AG10803 (cell line): ENCODE measurements at regions not wholly inside any gene's neighbourhood (a gene's known extent, or its start where the extent isn't known, plus 50 kb on each side); places are given as distances from the start of the nearest gene placed in this dataset.

Experiments used
- DNase-seq: peaks from one replicate; pipeline ENCODE4 v3.0.0; 2010; ENCODE audit warnings: low read depth
- H3K4me3 ChIP-seq: 2 replicates; pipeline ENCODE4 v1.5.1; 2011; ENCODE audit warnings: mild to moderate bottlenecking, low read length, control low read depth
- TF ChIP-seq, protein P1 (sequence below): conservative IDR thresholded peaks from 2 replicates; pipeline ENCODE4 v1.5.1; 2011; ENCODE audit warnings: mild to moderate bottlenecking, low read length, control low read depth, inconsistent platforms

DNA sequence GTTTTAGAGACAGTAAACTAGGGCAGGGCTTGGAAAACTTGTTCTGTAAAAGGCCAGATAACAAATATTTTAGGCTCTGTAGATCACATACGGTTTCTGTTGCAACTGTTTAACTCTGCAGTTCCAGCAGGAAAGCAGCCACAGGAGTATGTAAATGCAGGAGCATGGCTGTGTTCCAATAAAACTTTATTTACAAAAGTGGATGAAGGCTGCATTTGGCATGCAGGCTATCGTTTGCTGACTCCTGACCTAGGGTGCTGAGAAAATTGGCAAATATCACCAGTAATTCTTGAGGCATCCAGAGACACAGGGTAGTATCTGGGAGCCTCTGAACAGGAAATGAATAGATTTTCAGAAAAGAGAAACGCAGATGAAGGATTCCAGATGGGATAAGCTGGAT is 274.0 kb downstream of the MAF start:
- TF ChIP-seq, protein P1, sequence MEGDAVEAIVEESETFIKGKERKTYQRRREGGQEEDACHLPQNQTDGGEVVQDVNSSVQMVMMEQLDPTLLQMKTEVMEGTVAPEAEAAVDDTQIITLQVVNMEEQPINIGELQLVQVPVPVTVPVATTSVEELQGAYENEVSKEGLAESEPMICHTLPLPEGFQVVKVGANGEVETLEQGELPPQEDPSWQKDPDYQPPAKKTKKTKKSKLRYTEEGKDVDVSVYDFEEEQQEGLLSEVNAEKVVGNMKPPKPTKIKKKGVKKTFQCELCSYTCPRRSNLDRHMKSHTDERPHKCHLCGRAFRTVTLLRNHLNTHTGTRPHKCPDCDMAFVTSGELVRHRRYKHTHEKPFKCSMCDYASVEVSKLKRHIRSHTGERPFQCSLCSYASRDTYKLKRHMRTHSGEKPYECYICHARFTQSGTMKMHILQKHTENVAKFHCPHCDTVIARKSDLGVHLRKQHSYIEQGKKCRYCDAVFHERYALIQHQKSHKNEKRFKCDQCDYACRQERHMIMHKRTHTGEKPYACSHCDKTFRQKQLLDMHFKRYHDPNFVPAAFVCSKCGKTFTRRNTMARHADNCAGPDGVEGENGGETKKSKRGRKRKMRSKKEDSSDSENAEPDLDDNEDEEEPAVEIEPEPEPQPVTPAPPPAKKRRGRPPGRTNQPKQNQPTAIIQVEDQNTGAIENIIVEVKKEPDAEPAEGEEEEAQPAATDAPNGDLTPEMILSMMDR, result no peak
- no peak for DNase-seq
- no peak overlapping the region for H3K4me3 ChIP-seq

DNA sequence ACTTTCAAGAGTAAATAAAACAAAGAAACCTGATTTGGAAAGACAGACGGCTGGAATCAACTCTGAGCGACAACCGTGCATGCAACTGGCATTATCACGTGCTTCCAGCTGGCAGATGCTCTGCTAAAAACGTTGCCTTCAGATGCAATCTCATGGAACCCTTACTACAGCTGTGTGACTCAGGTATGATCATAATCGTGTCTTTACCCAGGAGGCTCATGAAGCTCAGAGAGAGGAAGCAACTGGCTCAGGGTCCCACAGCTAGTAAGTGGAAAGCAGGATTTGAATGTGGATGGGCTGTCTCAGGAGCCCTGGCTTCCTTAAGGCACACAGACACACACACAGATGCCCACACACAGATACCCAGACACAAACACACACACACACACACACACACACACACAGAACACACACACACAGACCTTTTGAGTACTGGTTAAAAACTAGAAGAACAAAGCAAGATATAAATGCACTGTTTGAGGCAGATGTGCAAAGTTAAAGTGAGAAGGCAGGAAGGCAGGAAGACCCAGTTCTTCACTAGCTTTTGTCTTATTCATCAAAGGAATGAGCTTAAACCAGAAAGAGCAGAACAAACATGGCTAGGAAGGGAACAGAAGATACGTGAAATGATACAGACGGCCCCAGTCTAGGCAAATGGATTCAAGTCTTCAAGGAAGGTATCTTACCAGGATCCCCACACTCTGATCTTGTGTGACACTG is 275.2 kb downstream of the MAF start:
- no peak overlapping the region for H3K4me3 ChIP-seq
- DNase-seq, result no peak
- TF ChIP-seq, protein P1, result no peak

DNA sequence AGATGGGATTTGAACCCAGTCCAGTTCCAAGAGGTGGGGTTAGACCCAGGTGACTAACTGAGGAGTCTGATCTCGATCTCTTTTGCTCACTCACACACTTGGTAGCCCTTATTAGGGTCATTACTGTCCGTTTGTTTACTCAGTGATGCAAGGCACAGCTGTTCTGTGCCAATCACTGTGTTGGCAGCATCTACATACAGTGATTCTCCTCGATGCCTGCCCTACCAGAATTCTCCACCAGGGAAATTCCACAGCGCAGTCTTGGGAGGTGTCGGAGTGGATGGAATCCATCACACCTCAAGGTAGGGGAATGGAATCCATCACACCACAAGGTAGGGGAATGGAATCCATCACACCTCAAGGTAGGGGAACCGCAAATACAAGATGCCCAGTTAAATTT is 279.6 kb downstream of the MAF start:
- DNase-seq, result no peak
- H3K4me3 ChIP-seq, result no peak overlapping the region
- TF ChIP-seq, protein P1, result no peak

DNA sequence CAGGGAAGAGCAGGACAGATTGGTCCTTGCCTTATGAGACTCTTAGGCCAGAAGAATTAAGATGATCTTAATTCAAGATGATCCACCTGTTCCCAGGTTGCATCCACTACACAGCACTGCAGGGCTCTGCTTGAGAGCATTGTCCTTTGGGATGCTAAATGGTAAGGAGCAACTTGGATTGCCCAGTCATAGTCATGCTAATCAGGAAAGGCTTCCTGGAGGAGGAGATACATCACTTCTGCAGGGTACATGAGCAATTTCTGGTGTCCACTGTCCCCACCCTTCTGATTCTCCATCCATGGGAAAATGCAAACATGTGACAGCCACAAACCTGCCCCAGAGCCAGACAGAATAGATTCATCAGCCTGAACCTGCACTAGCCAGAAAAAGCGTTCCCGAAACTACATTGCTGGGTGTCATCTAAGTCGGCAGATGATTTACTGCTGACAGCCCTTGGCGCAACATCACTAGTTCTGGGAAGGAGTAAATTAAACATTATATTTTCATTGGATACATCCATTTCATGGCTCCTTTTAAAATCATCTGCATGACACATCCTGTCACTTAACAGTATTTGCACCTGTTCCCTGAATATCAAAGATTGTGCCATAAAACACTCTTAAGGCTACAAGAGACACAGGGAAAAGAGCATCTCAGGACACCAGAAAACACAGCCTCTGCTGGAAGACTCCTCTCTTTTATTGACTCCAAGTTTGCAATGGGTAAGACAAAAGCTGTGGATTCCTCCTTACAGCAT is 282.2 kb downstream of the MAF start:
- TF ChIP-seq, protein P1, result no peak
- no peak for DNase-seq
- H3K4me3 ChIP-seq, result no peak overlapping the region

DNA sequence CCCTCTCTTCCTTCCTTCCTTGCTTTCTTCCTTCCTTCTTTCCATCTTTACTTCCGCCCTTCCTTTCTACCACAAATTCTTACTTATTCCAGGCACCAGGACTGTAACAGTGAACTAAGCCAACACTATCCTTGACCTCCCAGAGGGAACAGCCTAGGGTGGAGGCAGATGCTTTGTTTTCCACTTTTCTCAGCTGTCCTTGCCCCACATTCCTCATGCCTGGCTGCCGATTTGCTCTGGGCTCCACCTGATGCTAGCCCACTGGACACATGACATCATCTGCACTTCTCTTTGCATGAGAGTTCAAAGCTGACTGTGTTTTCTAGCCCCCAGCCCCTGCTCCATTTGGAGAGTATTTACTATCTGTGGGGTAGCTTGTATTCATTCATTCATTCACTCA is 283.0 kb downstream of the MAF start:
- no peak overlapping the region for H3K4me3 ChIP-seq
- no peak for DNase-seq
- TF ChIP-seq, protein P1, result no peak

DNA sequence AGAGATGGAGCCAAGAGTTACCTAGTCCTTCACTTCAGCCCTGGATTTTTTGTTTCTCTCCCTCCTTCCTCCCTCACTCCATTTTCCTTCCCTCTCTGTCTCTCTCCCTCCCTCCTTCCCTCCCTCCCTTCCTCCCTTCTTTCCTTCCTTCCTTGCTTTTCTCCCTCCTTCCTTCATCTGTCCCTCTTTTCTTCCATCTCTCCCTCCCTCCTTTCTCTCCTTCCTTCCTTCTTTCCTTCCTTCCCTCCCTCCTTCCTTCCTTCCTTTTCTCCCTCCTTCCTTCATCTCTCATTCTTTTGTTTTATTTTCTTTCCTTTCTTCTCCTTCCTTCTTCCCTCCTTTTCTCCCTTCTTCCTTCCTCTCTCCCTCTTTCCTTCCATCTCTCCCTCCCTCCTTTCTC is 283.5 kb downstream of the MAF start:
- no peak for DNase-seq
- TF ChIP-seq, protein P1, result no peak
- H3K4me3 ChIP-seq, result no peak overlapping the region

DNA sequence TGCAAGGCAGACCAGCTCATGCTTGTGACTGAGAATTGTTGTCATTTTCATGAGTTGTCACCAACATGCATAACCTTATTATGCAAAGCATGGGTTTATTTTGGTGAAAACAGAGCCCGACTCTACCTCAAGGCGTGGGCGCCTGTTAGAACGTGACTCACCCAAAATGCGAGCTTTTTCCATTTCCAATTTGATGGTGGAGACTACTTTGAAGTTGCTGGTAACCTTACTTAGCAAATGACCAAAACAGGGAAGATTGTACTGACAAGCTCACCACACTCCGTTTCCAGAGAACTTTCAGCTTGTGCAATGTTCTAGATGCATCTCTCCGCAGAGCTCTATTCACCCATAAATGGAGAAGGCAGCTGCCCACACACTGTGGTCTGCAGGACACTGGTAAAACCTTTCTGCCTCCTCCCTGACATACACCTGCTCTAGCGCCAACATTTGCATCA is 284.5 kb downstream of the MAF start:
- no peak overlapping the region for H3K4me3 ChIP-seq
- TF ChIP-seq, protein P1, result no peak
- no peak for DNase-seq
